SK-N-SH treated with all-trans-retinoic acid at 6 μM for 48 hours (cell line): ENCODE measurements at regions not wholly inside any gene's neighbourhood (a gene's known extent, or its start where the extent isn't known, plus 50 kb on each side); places are given as distances from the start of the nearest gene placed in this dataset.

Experiments
- ATAC-seq: fragments of 200-7000 bp; cut with Tn5 transposase; 3 replicates; pipeline ENCODE4 v1.9.1; 2020; ENCODE audit warnings: mild to moderate bottlenecking, moderate library complexity
- ARNTL ChIP-seq: fragments of 450-650 bp; formaldehyde crosslinking; IDR thresholded peaks from 2 replicates; pipeline ENCODE4 v1.5.0; 2020; ENCODE audit warnings: low read depth, mild to moderate bottlenecking, moderate library complexity, borderline replicate concordance
- BACH2 ChIP-seq: fragments of 250-450 bp; sonication (Bioruptor Pico); IDR thresholded peaks from 2 replicates; pipeline ENCODE4 v1.9.0; 2021; ENCODE audit warnings: mild to moderate bottlenecking, borderline replicate concordance
- CREB5 ChIP-seq: fragments of 250-450 bp; sonication (Bioruptor Pico); IDR thresholded peaks from 2 replicates; pipeline ENCODE4 v1.5.1; 2020; ENCODE audit warnings: low read depth, mild to moderate bottlenecking, moderate library complexity
- CSDC2 ChIP-seq: fragments of 250-450 bp; sonication (Bioruptor Pico); IDR thresholded peaks from 2 replicates; pipeline ENCODE4 v1.5.0; 2020; ENCODE audit warnings: mild to moderate bottlenecking, moderate library complexity
- CSRNP3 ChIP-seq: fragments of 250-450 bp; sonication (Bioruptor Pico); IDR thresholded peaks from 2 replicates; pipeline ENCODE4 v1.5.1; 2021; ENCODE audit warnings: mild to moderate bottlenecking, moderate library complexity
- ESRRG ChIP-seq: fragments of 250-450 bp; sonication (Bioruptor Pico); IDR thresholded peaks from 2 replicates; pipeline ENCODE4 v1.6.1; 2021; ENCODE audit warnings: mild to moderate bottlenecking
- GLIS3 ChIP-seq: fragments of 250-450 bp; sonication (Bioruptor Pico); IDR thresholded peaks from 2 replicates; pipeline ENCODE4 v1.5.0; 2020; ENCODE audit warnings: mild to moderate bottlenecking, moderate library complexity
- ISL1 ChIP-seq: fragments of 250-450 bp; sonication (Bioruptor Pico); IDR thresholded peaks from 2 replicates; pipeline ENCODE4 v2.1.2; 2022; ENCODE audit warnings: mild to moderate bottlenecking, moderate library complexity
- OSR1 ChIP-seq: fragments of 250-450 bp; sonication (Bioruptor Pico); IDR thresholded peaks from 2 replicates; pipeline ENCODE4 v1.8.0; 2022; ENCODE audit warnings: moderate library complexity, mild to moderate bottlenecking, inconsistent platforms
- PATZ1 ChIP-seq: fragments of 250-450 bp; sonication (Bioruptor Pico); IDR thresholded peaks from 2 replicates; pipeline ENCODE4 v1.8.0; 2020; ENCODE audit warnings: mild to moderate bottlenecking, moderate library complexity, borderline replicate concordance
- POU6F1 ChIP-seq: fragments of 250-450 bp; sonication (Bioruptor Pico); IDR thresholded peaks from 2 replicates; pipeline ENCODE4 v1.8.0; 2021; ENCODE audit warnings: low read depth, mild to moderate bottlenecking, moderate library complexity, borderline replicate concordance
- PPARA ChIP-seq: fragments of 250-450 bp; sonication (Bioruptor Pico); IDR thresholded peaks from 2 replicates; pipeline ENCODE4 v1.5.0; 2020; ENCODE audit warnings: mild to moderate bottlenecking, borderline replicate concordance
- RARB ChIP-seq: fragments of 250-450 bp; sonication (Bioruptor Pico); IDR thresholded peaks from 2 replicates; pipeline ENCODE4 v1.8.0; 2021; ENCODE audit warnings: mild to moderate bottlenecking, moderate library complexity
- SNAI2 ChIP-seq: fragments of 250-450 bp; sonication (Bioruptor Pico); IDR thresholded peaks from 2 replicates; pipeline ENCODE4 v1.5.0; 2020; ENCODE audit warnings: mild to moderate bottlenecking, moderate library complexity
- TCF4 ChIP-seq: fragments of 250-450 bp; sonication (Bioruptor Pico); IDR thresholded peaks from 2 replicates; pipeline ENCODE4 v1.8.0; 2021; ENCODE audit warnings: mild to moderate bottlenecking, moderate library complexity, borderline replicate concordance
- TOX ChIP-seq: fragments of 250-450 bp; sonication (Bioruptor Pico); IDR thresholded peaks from 2 replicates; pipeline ENCODE4 v1.8.0; 2021; ENCODE audit warnings: mild to moderate bottlenecking, moderate library complexity, borderline replicate concordance
- TSHZ2 ChIP-seq: fragments of 250-450 bp; sonication (Bioruptor Pico); IDR thresholded peaks from 2 replicates; pipeline ENCODE4 v1.5.0; 2020; ENCODE audit warnings: mild to moderate bottlenecking, moderate library complexity
- ZC3H10 ChIP-seq: fragments of 250-450 bp; sonication (Bioruptor Pico); IDR thresholded peaks from 2 replicates; pipeline ENCODE4 v1.5.1; 2021; ENCODE audit warnings: mild to moderate bottlenecking, moderate library complexity
- ZFP3 ChIP-seq: fragments of 250-450 bp; sonication (Bioruptor Pico); IDR thresholded peaks from 2 replicates; pipeline ENCODE4 v1.5.0; 2020; ENCODE audit warnings: mild to moderate bottlenecking, moderate library complexity
- ZFP30 ChIP-seq: fragments of 450-650 bp; formaldehyde crosslinking; IDR thresholded peaks from 2 replicates; pipeline ENCODE4 v1.5.0; 2022; ENCODE audit warnings: mild to moderate bottlenecking, moderate library complexity
- ZNF565 ChIP-seq: fragments of 450-650 bp; formaldehyde crosslinking; conservative IDR thresholded peaks from 2 replicates; pipeline ENCODE4 v1.5.0; 2020; ENCODE audit warnings: low read depth, mild to moderate bottlenecking, moderate library complexity
- ZNF70 ChIP-seq: fragments of 450-650 bp; formaldehyde crosslinking; IDR thresholded peaks from 2 replicates; pipeline ENCODE4 v1.5.0; 2020; ENCODE audit warnings: mild to moderate bottlenecking, moderate library complexity

GRCh38 chr14:40674502-40674901, 932.2 kb upstream of the LRFN5 start:
- TF ChIP-seq CREB5 (CRISPR knock-in tag), result no peak
- ATAC-seq, result no peak

- TF ChIP-seq SNAI2 (CRISPR knock-in tag), result no peak
- TF ChIP-seq ZNF565 (CRISPR knock-in tag), result no peak
- TF ChIP-seq ESRRG (CRISPR knock-in tag), result no peak
- TF ChIP-seq OSR1 (CRISPR knock-in tag), result no peak
Measured at GRCh38 chr14:40656311-40656710, 950.4 kb upstream of the LRFN5 start.

GRCh38 chr14:40652089-40652691, 954.5 kb upstream of the LRFN5 start:
- no peak for TF ChIP-seq CREB5 (CRISPR knock-in tag)
- no peak for TF ChIP-seq BACH2 (CRISPR knock-in tag)
- TF ChIP-seq ISL1 (CRISPR knock-in tag), result no peak
- TF ChIP-seq CSDC2 (CRISPR knock-in tag), result no peak
- TF ChIP-seq ESRRG (CRISPR knock-in tag), result no peak
- TF ChIP-seq ZFP3, result no peak
- no peak for TF ChIP-seq PPARA (CRISPR knock-in tag)
- TF ChIP-seq PATZ1 (CRISPR knock-in tag), result no peak
- no peak for TF ChIP-seq GLIS3 (CRISPR knock-in tag)
- TF ChIP-seq CSRNP3 (CRISPR knock-in tag), result no peak
- no peak for TF ChIP-seq SNAI2 (CRISPR knock-in tag)
- no peak for TF ChIP-seq TSHZ2 (CRISPR knock-in tag)

More at GRCh38 chr14:40656311-40656710, 950.4 kb upstream of the LRFN5 start:
- no peak for ATAC-seq

GRCh38 chr14:40630471-40630870, 976.2 kb upstream of the LRFN5 start:
- no peak for ATAC-seq
- TF ChIP-seq OSR1 (CRISPR knock-in tag) (no peak), TCF4 (CRISPR knock-in tag) (no peak), RARB (CRISPR knock-in tag) (no peak), POU6F1 (no peak), ESRRG (CRISPR knock-in tag) (no peak), CSRNP3 (CRISPR knock-in tag) (no peak), GLIS3 (CRISPR knock-in tag) (no peak), ARNTL (CRISPR knock-in tag) (no peak), ZFP30 (CRISPR knock-in tag) (no peak), ZFP3 (no peak), CSDC2 (CRISPR knock-in tag) (no peak), ISL1 (CRISPR knock-in tag) (no peak), CREB5 (CRISPR knock-in tag) (no peak), ZNF565 (CRISPR knock-in tag) (no peak), TOX (CRISPR knock-in tag) (no peak), ZC3H10 (CRISPR knock-in tag) (no peak), ZNF70 (no peak)

More at GRCh38 chr14:40652089-40652691, 954.5 kb upstream of the LRFN5 start:
- no peak for ATAC-seq
